KMS-11 (cell line): ENCODE measurements at regions not wholly inside any gene's neighbourhood (a gene's known extent, or its start where the extent isn't known, plus 50 kb on each side); places are given as distances from the start of the nearest gene placed in this dataset.
"Not testable (repeated sequence)": the region's sequence is repeated elsewhere in the genome, so short reads cannot be mapped to it uniquely, and the experiment has no call there.

Source experiments
- H2AFZ ChIP-seq: fragments of 200-600 bp; sonication (generic); 2 replicates; pipeline ENCODE4 v1.6.1; 2016; ENCODE audit warnings: antibody characterized with exemption, mixed run types, low read depth
- H3K27ac ChIP-seq: fragments of 200-600 bp; sonication (generic); 2 replicates; pipeline ENCODE4 v1.6.1; 2016; ENCODE audit warnings: mild to moderate bottlenecking, mixed run types
- H3K27me3 ChIP-seq: fragments of 200-600 bp; sonication (generic); 2 replicates; pipeline ENCODE4 v1.6.1; 2017; ENCODE audit warnings: mild to moderate bottlenecking, low read depth, mixed run types, moderate library complexity; ENCODE audit not compliant: insufficient read depth
- H3K36me3 ChIP-seq: fragments of 200-600 bp; sonication (generic); 2 replicates; pipeline ENCODE4 v1.6.1; 2017; ENCODE audit warnings: mild to moderate bottlenecking, mixed run types; ENCODE audit not compliant: insufficient read depth
- H3K4me1 ChIP-seq: fragments of 200-600 bp; sonication (generic); 2 replicates; pipeline ENCODE4 v1.6.1; 2016; ENCODE audit warnings: mild to moderate bottlenecking, low read depth, mixed run types; ENCODE audit not compliant: poor library complexity, severe bottlenecking
- H3K4me2 ChIP-seq: fragments of 200-600 bp; sonication (generic); 2 replicates; pipeline ENCODE4 v1.7.0; 2016; ENCODE audit warnings: mild to moderate bottlenecking, mixed run types
- H3K4me3 ChIP-seq: fragments of 200-600 bp; sonication (generic); IDR thresholded peaks from 2 replicates; pipeline ENCODE4 v1.6.1; 2017; ENCODE audit warnings: low read depth, low read length, mixed read lengths; ENCODE audit not compliant: insufficient read depth
- H3K79me2 ChIP-seq: fragments of 200-600 bp; sonication (generic); 2 replicates; pipeline ENCODE4 v1.6.1; 2016; ENCODE audit warnings: low read depth, mixed run types; ENCODE audit not compliant: insufficient read depth
- H3K9ac ChIP-seq: fragments of 200-600 bp; sonication (generic); 2 replicates; pipeline ENCODE4 v1.6.1; 2016; ENCODE audit warnings: mild to moderate bottlenecking, mixed run types
- H4K20me1 ChIP-seq: fragments of 200-600 bp; sonication (generic); 2 replicates; pipeline ENCODE4 v1.6.1; 2016; ENCODE audit warnings: mild to moderate bottlenecking, mixed run types; ENCODE audit not compliant: insufficient read depth
- CTCF ChIP-seq: fragments of 200-600 bp; sonication (generic); conservative IDR thresholded peaks from 2 replicates; pipeline ENCODE4 v1.6.1; 2017; ENCODE audit warnings: low read depth, mild to moderate bottlenecking, antibody characterized with exemption, low read length, moderate library complexity, mixed read lengths

GRCh38 chr6:105855433-105855832, 230.7 kb upstream of the PRDM1 start:
- Histone ChIP-seq H2AFZ (no peak overlapping the region), H3K4me2 (no peak overlapping the region), H3K79me2 (no peaks in the 10 kb centered on the region), H3K4me1 (peaks cover 8% of the 10 kb centered on the region), H3K27me3 (no peaks in the 10 kb centered on the region), H3K36me3 (no peaks in the 10 kb centered on the region), H3K4me3 (no peak overlapping the region), H3K9ac (no peak overlapping the region), H3K27ac (no peak overlapping the region), H4K20me1 (no peaks in the 10 kb centered on the region)
- no peak for TF ChIP-seq CTCF

- H3K79me2 ChIP-seq, H3K4me3 ChIP-seq, H3K4me1 ChIP-seq, H3K4me2 ChIP-seq, H2AFZ ChIP-seq, H3K9ac ChIP-seq, H3K27me3 ChIP-seq, H3K27ac ChIP-seq, H3K36me3 ChIP-seq, H4K20me1 ChIP-seq: not testable (repeated sequence)
Observed at GRCh38 chr6:105853979-105854378, 232.2 kb upstream of the PRDM1 start.

- Histone ChIP-seq H3K27me3 (no peaks in the 10 kb centered on the region), H3K79me2 (no peaks in the 10 kb centered on the region), H4K20me1 (no peaks in the 10 kb centered on the region), H3K9ac (no peak overlapping the region), H3K4me3 (no peak overlapping the region), H3K4me1 (no peaks in the 10 kb centered on the region), H3K4me2 (no peak overlapping the region), H2AFZ (no peak overlapping the region), H3K36me3 (no peaks in the 10 kb centered on the region), H3K27ac (no peak overlapping the region)
- no peak for TF ChIP-seq CTCF
Observed at GRCh38 chr6:105851606-105852005, 234.5 kb upstream of the PRDM1 start.

- H3K4me2 ChIP-seq: no peak overlapping the region
- H3K27me3 ChIP-seq: no peaks in the 10 kb centered on the region
- H3K9ac ChIP-seq: no peak overlapping the region
- no peak overlapping the region for H2AFZ ChIP-seq
- no peak overlapping the region for H3K4me3 ChIP-seq
- H3K36me3 ChIP-seq: no peaks in the 10 kb centered on the region
- TF ChIP-seq CTCF: no peak
- no peaks in the 10 kb centered on the region for H3K4me1 ChIP-seq
- no peak overlapping the region for H3K27ac ChIP-seq
- no peaks in the 10 kb centered on the region for H3K79me2 ChIP-seq
- H4K20me1 ChIP-seq: no peaks in the 10 kb centered on the region
Observed at GRCh38 chr6:105851113-105851580, 235.0 kb upstream of the PRDM1 start.

- no peak for TF ChIP-seq CTCF
- no peak overlapping the region for H3K4me3 ChIP-seq
- no peaks in the 10 kb centered on the region for H4K20me1 ChIP-seq
- no peaks in the 10 kb centered on the region for H3K36me3 ChIP-seq
- no peak overlapping the region for H3K9ac ChIP-seq
- H3K4me1 ChIP-seq: no peaks in the 10 kb centered on the region
- no peak overlapping the region for H3K4me2 ChIP-seq
- no peak overlapping the region for H2AFZ ChIP-seq
- no peaks in the 10 kb centered on the region for H3K79me2 ChIP-seq
- no peak overlapping the region for H3K27ac ChIP-seq
- H3K27me3 ChIP-seq: no peaks in the 10 kb centered on the region
Observed at GRCh38 chr6:105850261-105851112, 235.6 kb upstream of the PRDM1 start.
